Uterus (tissue), 2 donors: ENCODE measurements at regions not wholly inside any gene's neighbourhood (a gene's known extent, or its start where the extent isn't known, plus 50 kb on each side); places are given as distances from the start of the nearest gene placed in this dataset.

Experiments
- CTCF ChIP-seq, 4 experiments: fragments of 200-600 bp in 2 of 4; fragments of 450-650 bp in 2 of 4; sonication (generic) in 2 of 4; IDR thresholded peaks; one replicate each; pipeline ENCODE4 v1.5.1; 2016 to 2019; ENCODE audit warnings: antibody characterized with exemption in 4 of 4, mild to moderate bottlenecking in 2 of 4, moderate library complexity in 1 of 4
- POLR2A ChIP-seq, 2 donors: fragments of 450-650 bp; IDR thresholded peaks; one replicate each; pipeline ENCODE4 v1.6.1; 2016; ENCODE audit warnings: antibody characterized with exemption in 2 of 2, mild to moderate bottlenecking in 1 of 2, moderate library complexity in 1 of 2

- TF ChIP-seq CTCF (IDR thresholded peaks at IDR 0.05), result no peak
- TF ChIP-seq POLR2A (IDR thresholded peaks at IDR 0.05), result no peak
Measured at GRCh38 chr6:66128656-66129055, 421.6 kb upstream of the EYS start.
